ENCODE measurements at regions not wholly inside any gene's neighbourhood (a gene's known extent, or its start where the extent isn't known, plus 50 kb on each side); places are given as distances from the start of the nearest gene placed in this dataset.

GRCh38 chr3:14282706-14283075 lies 104.1 kb downstream of the LSM3 start:
- H3K9me3 Mint-ChIP-seq (ENCODE audit: unreplicated experiment) = peaks cover 3% of the 10 kb centered on the region
- H3K27ac Mint-ChIP-seq (ENCODE audit: unreplicated experiment) = no peak overlapping the region
- peaks cover 6% of the 10 kb centered on the region for H3K27me3 Mint-ChIP-seq (ENCODE audit: unreplicated experiment)
- no peak for TF ChIP-seq CTCF (IDR thresholded peaks at IDR 0.05)
- no peaks in the 10 kb centered on the region for H3K36me3 Mint-ChIP-seq (ENCODE audit: unreplicated experiment)
- H3K4me3 Mint-ChIP-seq (ENCODE audit: unreplicated experiment) = no peak overlapping the region
- no peak for DNase-seq (ENCODE audit: extremely low spot score, unreplicated experiment)
- peaks cover 14% of the 10 kb centered on the region for H3K4me1 Mint-ChIP-seq (ENCODE audit: unreplicated experiment)

- Mint-ChIP-seq H3K27me3 (ENCODE audit: unreplicated experiment) (peaks cover 6% of the 10 kb centered on the region), H3K36me3 (ENCODE audit: unreplicated experiment) (no peaks in the 10 kb centered on the region), H3K4me3 (ENCODE audit: unreplicated experiment) (no peak overlapping the region), H3K9me3 (ENCODE audit: unreplicated experiment) (peaks cover 3% of the 10 kb centered on the region), H3K4me1 (ENCODE audit: unreplicated experiment) (peaks cover 13% of the 10 kb centered on the region), H3K27ac (ENCODE audit: unreplicated experiment) (no peak overlapping the region)
- TF ChIP-seq CTCF (IDR thresholded peaks at IDR 0.05) = no peak
- no peak for DNase-seq (ENCODE audit: extremely low spot score, unreplicated experiment)
Observed at GRCh38 chr3:14283092-14283812, 104.6 kb downstream of the LSM3 start.

- Mint-ChIP-seq H3K4me1 (ENCODE audit: unreplicated experiment) (peaks cover 8% of the 10 kb centered on the region), H3K27me3 (ENCODE audit: unreplicated experiment) (peaks cover 6% of the 10 kb centered on the region), H3K4me3 (ENCODE audit: unreplicated experiment) (no peak overlapping the region), H3K9me3 (ENCODE audit: unreplicated experiment) (peaks cover 3% of the 10 kb centered on the region), H3K36me3 (ENCODE audit: unreplicated experiment) (no peaks in the 10 kb centered on the region), H3K27ac (ENCODE audit: unreplicated experiment) (no peak overlapping the region)
- no peak for DNase-seq (ENCODE audit: extremely low spot score, unreplicated experiment)
- TF ChIP-seq CTCF (IDR thresholded peaks at IDR 0.05) = no peak
Observed at GRCh38 chr3:14283813-14284438, 105.3 kb downstream of the LSM3 start.

- no peak overlapping the region for H3K27ac Mint-ChIP-seq (ENCODE audit: unreplicated experiment)
- peaks cover 8% of the 10 kb centered on the region for H3K4me1 Mint-ChIP-seq (ENCODE audit: unreplicated experiment)
- peaks cover 3% of the 10 kb centered on the region for H3K9me3 Mint-ChIP-seq (ENCODE audit: unreplicated experiment)
- TF ChIP-seq CTCF (IDR thresholded peaks at IDR 0.05) = no peak
- no peaks in the 10 kb centered on the region for H3K36me3 Mint-ChIP-seq (ENCODE audit: unreplicated experiment)
- no peak for DNase-seq (ENCODE audit: extremely low spot score, unreplicated experiment)
- H3K27me3 Mint-ChIP-seq (ENCODE audit: unreplicated experiment) = peaks cover 6% of the 10 kb centered on the region
- no peak overlapping the region for H3K4me3 Mint-ChIP-seq (ENCODE audit: unreplicated experiment)
Observed at GRCh38 chr3:14284694-14285547, 106.3 kb downstream of the LSM3 start.

GRCh38 chr3:14285548-14285925 lies 106.9 kb downstream of the LSM3 start:
- peaks cover 14% of the 10 kb centered on the region for H3K4me1 Mint-ChIP-seq (ENCODE audit: unreplicated experiment)
- H3K9me3 Mint-ChIP-seq (ENCODE audit: unreplicated experiment) = peaks cover 3% of the 10 kb centered on the region
- no peaks in the 10 kb centered on the region for H3K36me3 Mint-ChIP-seq (ENCODE audit: unreplicated experiment)

More at GRCh38 chr3:14285548-14285925, 106.9 kb downstream of the LSM3 start:
- H3K27me3 Mint-ChIP-seq (ENCODE audit: unreplicated experiment) = peaks cover 6% of the 10 kb centered on the region
- no peak for DNase-seq (ENCODE audit: extremely low spot score, unreplicated experiment)
- TF ChIP-seq CTCF (IDR thresholded peaks at IDR 0.05) = no peak
- H3K27ac Mint-ChIP-seq (ENCODE audit: unreplicated experiment) = no peak overlapping the region
- no peak overlapping the region for H3K4me3 Mint-ChIP-seq (ENCODE audit: unreplicated experiment)

All from osteocyte (in vitro differentiated cells).